Keratinocyte (primary cell): ENCODE measurements at regions not wholly inside any gene's neighbourhood (a gene's known extent, or its start where the extent isn't known, plus 50 kb on each side); places are given as distances from the start of the nearest gene placed in this dataset.

Experiments
- EZH2 ChIP-seq: IDR thresholded peaks from one replicate; pipeline ENCODE4 v1.6.1; 2012; ENCODE audit warnings: inconsistent platforms, mild to moderate bottlenecking, low read length, moderate library complexity
- TF ChIP-seq, protein P1 (sequence below), 3 experiments: IDR thresholded peaks in 1 of 3; conservative IDR thresholded peaks in 1 of 3; optimal IDR thresholded peaks in 1 of 3; 2 replicates in 2 of 3; 3 replicates in 1 of 3; pipeline versions ENCODE3 to v1.5.1; 2011; ENCODE audit warnings: low read length in 3 of 3, mild to moderate bottlenecking in 3 of 3, moderate library complexity in 2 of 3, control low read depth in 1 of 3, inconsistent platforms in 1 of 3; ENCODE audit not compliant: insufficient read depth in 2 of 3; ENCODE audit errors: extremely low read depth in 1 of 3

DNA sequence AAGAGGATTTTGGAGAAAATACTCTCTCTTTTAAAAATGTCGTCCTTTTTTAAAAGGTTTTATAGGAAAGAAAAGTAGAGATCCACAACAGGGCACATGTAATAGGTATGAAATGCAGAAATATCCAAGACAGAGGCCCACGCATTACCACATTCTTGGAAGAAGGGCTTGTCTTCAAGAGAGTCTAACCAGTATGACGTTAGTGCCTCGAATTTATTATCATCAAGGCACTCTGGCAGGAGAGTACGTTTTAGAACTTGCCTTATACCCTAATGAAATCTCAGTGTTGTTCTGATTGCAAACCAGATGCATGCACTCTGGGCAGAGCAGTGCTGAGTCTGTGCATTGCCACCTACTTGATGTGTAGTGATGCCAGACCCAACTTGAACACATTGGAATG, 342.6 kb upstream of the NFE2L3 start:
- TF ChIP-seq, protein P1, sequence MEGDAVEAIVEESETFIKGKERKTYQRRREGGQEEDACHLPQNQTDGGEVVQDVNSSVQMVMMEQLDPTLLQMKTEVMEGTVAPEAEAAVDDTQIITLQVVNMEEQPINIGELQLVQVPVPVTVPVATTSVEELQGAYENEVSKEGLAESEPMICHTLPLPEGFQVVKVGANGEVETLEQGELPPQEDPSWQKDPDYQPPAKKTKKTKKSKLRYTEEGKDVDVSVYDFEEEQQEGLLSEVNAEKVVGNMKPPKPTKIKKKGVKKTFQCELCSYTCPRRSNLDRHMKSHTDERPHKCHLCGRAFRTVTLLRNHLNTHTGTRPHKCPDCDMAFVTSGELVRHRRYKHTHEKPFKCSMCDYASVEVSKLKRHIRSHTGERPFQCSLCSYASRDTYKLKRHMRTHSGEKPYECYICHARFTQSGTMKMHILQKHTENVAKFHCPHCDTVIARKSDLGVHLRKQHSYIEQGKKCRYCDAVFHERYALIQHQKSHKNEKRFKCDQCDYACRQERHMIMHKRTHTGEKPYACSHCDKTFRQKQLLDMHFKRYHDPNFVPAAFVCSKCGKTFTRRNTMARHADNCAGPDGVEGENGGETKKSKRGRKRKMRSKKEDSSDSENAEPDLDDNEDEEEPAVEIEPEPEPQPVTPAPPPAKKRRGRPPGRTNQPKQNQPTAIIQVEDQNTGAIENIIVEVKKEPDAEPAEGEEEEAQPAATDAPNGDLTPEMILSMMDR (optimal IDR thresholded peaks at IDR 0.05 in 1 of 3, IDR thresholded peaks at IDR 0.05 in 1 of 3, conservative IDR thresholded peaks at IDR 0.05 in 1 of 3; ENCODE audit: extremely low read depth in 1 of 3, insufficient read depth in 2 of 3, low read length in 3 of 3) = no peak
- TF ChIP-seq EZH2 = no peak
